ENCODE measurements at regions not wholly inside any gene's neighbourhood (a gene's known extent, or its start where the extent isn't known, plus 50 kb on each side); places are given as distances from the start of the nearest gene placed in this dataset.

DNA sequence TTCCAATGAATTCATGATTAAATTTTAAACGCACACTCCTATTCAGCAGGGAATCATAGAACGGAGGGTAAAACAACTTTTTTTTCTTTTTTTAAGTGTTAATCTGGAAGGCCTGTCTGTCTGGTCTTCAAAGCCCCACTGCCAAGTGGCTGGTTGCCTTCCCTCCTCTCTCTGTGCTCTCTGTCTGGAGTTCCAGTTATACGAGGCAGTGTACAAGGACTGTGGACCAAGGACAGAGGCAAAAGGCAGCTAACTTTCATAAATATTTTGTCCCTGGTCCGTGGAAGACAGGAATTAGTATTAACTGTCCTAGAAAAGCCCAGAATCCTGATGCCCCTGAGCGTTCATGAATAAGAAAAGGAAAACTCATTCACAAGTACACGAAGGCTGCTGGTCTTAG lies 164.0 kb upstream of the E2F8 start:
- Histone ChIP-seq H3K9me3 (ENCODE audit: control insufficient read depth, insufficient read depth, low read length) (no peaks in the 10 kb centered on the region), H2BK120ac (ENCODE audit: low read depth, low read length) (no peak overlapping the region), H2BK20ac (ENCODE audit: low read depth, low read length) (no peak overlapping the region), H2AK9ac (replicated peaks; ENCODE audit: low read depth, low read length, poor library complexity) (no peak overlapping the region), H3K27ac (ENCODE audit: insufficient read depth, low read length) (no peak overlapping the region), H2AK5ac (ENCODE audit: low read depth, low read length) (no peak overlapping the region), H3K4me3 (ENCODE audit: insufficient read depth, low read depth, low read length) (no peak overlapping the region), H2AFZ (replicated peaks; ENCODE audit: low read length, poor library complexity) (no peak overlapping the region), H4K20me1 (ENCODE audit: insufficient read depth, low read length) (no peaks in the 10 kb centered on the region), H3K14ac (replicated peaks; ENCODE audit: low read depth, low read length) (no peak overlapping the region), H2BK15ac (ENCODE audit: low read depth, low read length) (no peak overlapping the region), H3K23ac (ENCODE audit: low read depth, low read length) (no peak overlapping the region), H3K79me1 (ENCODE audit: low read depth in 1 of 2, low read length in 2 of 2) (no peaks in the 10 kb centered on the region), H2BK5ac (ENCODE audit: low read depth, low read length, poor library complexity, severe bottlenecking) (no peak overlapping the region), H4K5ac (ENCODE audit: low read depth, low read length) (no peak overlapping the region), H4K91ac (ENCODE audit: insufficient read depth, low read depth, low read length) (no peak overlapping the region), H4K8ac (ENCODE audit: low read depth in 2 of 2, low read length in 2 of 2) (no peak overlapping the region), H3K56ac (ENCODE audit: extremely low read depth, insufficient read depth, low read length) (no peak overlapping the region), H3K4ac (ENCODE audit: low read depth, low read length) (no peak overlapping the region), H3K36me3 (ENCODE audit: control insufficient read depth, insufficient read depth, low read length) (no peaks in the 10 kb centered on the region), H3K9ac (ENCODE audit: low read depth, low read length) (no peak overlapping the region), H3K18ac (ENCODE audit: low read depth, low read length) (no peak overlapping the region), H3K27me3 (ENCODE audit: control insufficient read depth, insufficient read depth, low read length) (no peaks in the 10 kb centered on the region), H3K4me1 (ENCODE audit: control insufficient read depth, insufficient read depth, low read length) (peaks cover under 1% of the 10 kb centered on the region; the same call in 1 of the 2 replicates), H3K4me2 (ENCODE audit: low read depth, low read length) (no peak overlapping the region), H3K9me1 (ENCODE audit: insufficient read depth, low read length) (no peaks in the 10 kb centered on the region; the same call in 1 of the 2 replicates)
- dilution Hi-C loops (cut with HindIII; ENCODE audit: low sequenced_read_pairs, unreplicated experiment): no loop called here
- TF ChIP-seq MAZ (IDR thresholded peaks at IDR 0.05; ENCODE audit: borderline replicate concordance, low read depth, low read length) (no peak), CHD1 (IDR thresholded peaks at IDR 0.05; ENCODE audit: low read depth, low read length) (no peak)
- no CpG with 5 or more reads among the region's 6 CpGs for WGBS, 2 experiments (ENCODE audit: extremely low coverage in 2 of 2, insufficient read length in 1 of 2)
- no peak for ATAC-seq (ENCODE audit: low read depth)
- in situ Hi-C loops (cut with MboI; ENCODE audit: low sequenced_read_pairs): no loop called here
- CTCF ChIA-PET: no interaction called here
- DNase-seq: no peak
- POLR2A ChIA-PET (ENCODE audit: unreplicated experiment): no interaction called here
- intact Hi-C loops (cut with micrococcal nuclease): no loop called here
- no TSS peak for BruUV-seq (replicated peaks)
